HG02678 (cell line): ENCODE measurements at regions not wholly inside any gene's neighbourhood (a gene's known extent, or its start where the extent isn't known, plus 50 kb on each side); places are given as distances from the start of the nearest gene placed in this dataset.

Experiments used
- ATAC-seq: cut with Tn5 transposase; IDR thresholded peaks from one replicate; pipeline ENCODE4 v1.9.1; 2021; ENCODE audit warnings: mild to moderate bottlenecking, moderate library complexity; ENCODE audit not compliant: unreplicated experiment

DNA sequence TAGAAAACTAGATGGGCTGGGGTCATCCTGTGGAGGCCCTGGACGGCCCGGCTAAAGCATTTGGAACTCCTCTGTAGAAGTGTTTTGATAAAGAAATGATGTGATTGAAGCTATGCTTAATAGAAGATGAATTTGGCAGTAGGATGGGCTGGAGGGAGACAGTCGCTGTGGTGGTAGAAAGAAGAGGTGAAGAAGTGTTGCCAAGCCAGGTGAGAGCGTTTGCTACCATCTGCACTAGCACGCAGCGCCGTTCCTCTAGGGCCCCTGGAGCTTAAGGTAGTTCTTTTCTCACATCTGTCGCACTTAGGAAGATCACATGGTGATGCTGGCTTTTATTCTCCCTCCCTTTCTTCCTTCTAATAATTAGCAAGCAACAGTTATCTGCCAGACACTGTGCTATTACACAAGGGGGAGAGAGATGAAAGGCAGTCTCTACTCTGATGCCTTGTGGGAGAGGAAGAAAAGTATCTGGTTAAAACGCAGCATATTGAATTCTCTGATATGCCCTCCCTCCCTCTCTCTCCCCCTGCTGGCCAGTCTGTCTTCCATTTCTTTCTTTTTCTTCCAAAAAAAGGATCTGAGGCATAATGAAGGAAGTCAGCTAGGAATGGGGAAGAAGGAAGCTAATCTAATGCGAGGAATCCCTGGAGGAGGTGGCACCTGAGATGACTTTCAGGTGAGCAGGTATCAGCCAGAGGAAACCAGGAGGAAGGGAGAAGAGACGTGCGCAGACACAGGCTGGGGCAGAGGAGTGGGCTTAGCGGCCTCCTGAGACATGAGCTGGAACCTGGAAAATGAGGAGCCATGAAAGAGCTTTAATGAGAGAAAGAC lies 162.3 kb upstream of the KLF14 start:
- ATAC-seq, result no peak

DNA sequence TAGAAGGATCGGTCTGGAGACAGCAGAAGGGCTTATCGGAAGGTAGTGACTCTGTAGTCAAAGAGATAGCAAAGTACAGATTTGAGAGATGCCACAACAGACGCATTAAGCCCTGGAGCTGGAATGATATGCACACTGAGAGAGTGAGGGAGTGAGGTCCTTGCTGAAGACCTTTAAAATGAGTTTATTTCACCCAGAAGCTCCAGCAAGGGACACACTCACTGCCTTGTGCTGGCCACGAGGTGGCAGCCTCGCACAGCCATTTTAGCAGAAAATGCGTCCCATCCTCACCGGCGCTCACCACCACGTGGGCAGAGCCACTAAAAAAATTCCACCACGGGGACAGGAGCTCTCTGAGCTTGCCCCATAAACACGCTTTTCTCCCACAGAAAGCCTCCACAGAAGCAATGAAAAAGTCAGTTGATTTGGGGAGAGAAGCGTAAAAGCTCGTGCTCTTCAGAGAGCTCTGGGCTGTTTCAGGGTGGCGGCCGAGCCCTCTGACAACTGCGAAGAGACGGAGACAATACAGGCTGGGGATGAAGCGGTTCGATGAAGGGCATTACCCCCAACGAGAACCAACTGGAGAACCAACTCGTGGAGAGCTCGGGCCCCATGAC lies 163.0 kb upstream of the KLF14 start:
- peak; percentile 45 for ATAC-seq

DNA sequence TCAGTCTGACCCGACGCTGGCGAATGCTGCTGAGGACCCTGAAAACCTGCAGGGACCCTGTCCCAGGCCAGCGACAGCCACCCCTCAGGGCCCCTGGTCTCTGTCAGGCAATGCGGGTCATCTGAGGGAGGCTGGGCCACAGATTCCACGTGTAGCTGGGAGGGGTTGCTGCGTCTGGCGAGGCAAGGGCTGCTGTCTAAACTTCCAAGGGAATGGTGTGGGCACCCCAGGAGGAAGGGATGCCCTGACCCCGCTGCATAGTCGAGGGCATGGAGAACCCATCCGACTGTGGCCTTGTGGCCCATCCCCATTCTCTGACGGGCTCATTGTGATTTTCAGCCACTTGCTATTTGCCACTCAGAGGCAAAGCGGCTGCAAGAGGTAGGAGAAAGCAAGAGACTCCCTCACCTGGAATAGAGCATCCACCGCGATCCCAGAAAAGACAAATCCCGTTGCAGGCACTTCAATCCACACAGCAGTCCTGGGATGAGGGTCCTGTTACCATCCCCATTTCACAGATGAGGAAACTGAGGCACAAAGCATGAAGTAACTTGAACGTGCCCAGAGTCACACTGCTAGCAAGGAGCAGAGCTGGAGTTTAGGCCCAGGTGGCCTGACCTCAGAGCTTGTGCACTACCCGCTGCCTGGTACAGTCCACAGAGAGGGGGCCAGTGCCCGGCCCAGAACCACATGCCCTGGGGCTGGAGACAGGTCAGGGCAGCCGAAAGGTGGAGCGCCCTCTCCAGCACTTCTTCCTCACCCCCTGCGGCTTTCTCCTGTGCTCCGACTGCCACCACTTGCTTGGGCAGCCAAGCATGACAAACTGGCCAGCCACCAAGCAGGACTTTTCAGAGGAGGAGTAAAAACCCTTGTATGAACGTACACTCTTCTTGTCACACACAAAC lies 163.8 kb upstream of the KLF14 start:
- no peak for ATAC-seq

DNA sequence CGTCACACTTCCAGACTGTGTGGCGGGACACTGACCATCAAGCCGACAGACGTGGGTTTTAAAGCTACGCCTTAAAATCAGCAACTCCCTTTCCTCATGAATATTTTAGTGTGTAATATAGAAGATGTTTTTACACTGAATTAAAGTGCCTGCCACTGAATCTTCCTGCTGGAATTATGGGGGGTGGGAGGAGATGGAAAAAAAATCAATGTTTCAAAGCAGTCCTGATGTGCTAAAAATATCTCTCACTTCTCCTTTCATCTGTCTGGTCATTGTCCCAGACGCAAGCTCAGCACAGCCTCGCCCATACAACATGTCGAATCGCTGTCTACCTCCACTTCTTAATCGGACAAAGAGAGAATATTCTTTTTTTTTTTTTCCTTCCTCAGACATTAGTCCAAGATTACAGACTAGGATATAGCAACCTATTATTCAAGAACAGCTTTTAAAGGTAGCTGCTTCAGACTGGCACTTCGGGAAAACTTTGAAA lies 165.1 kb upstream of the KLF14 start:
- ATAC-seq, result no peak

DNA sequence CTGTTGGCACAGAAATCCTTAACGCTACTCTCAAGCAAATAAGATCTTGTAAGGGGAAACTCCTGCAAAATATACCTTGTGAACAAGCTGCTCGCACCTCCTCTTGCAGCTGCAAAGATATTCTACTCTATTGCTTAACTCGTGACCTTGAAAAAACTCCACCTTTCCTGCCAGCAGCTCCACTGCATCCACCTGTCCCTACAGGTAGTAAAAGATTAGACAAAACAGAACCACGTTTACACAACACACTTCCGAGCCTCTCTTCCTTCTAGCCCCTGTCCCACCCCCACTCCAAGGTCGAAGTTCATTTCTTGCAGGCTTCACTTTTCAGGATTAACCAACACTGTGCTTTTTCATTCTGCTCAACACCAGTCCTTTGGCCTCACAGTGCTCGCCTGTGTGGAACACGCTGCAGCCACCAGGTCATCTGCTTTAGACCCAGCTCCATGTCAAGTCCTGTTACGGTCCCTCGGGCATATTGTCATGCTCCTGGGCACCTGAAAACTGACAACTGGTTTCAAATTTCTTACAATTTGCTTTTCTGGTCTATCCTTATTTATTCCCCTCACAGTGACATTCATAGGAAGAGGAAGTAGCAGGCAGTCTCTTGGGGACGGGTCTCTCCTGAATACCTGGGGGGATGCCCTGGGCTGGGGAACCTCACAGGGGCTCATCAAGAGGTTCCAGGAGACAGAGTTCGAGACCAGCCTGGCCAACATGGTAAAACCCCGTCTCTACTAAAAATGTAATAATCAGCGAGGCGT lies 165.8 kb upstream of the KLF14 start:
- ATAC-seq, result no peak

DNA sequence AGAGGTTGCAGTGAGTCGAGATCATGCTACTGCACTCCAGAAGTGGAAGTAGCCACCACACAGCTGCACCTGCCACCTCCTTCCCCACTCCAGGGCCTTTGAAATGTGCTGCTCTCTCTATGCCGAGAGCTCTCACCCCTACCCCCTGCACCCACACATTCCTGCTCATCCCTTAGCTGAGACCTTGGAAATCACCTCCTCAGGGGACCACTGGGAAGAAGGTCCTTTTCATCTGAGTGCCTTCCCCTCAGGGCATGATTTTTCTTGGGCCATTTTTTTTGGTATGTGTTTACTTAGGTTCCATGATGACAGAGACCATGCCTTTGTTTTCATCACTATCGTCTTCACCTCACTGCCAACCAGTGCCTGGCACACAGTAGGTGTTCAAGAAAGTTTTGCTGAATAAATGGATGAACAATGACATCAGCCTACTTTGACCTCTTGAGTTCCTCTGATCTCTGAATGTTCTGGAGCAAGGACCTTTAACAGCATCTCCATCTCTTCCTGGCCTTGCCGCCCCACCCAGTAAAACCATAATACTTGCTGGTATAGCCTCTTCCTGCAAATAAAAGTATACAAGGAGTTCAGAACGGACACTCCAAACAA lies 166.6 kb upstream of the KLF14 start:
- no peak for ATAC-seq

DNA sequence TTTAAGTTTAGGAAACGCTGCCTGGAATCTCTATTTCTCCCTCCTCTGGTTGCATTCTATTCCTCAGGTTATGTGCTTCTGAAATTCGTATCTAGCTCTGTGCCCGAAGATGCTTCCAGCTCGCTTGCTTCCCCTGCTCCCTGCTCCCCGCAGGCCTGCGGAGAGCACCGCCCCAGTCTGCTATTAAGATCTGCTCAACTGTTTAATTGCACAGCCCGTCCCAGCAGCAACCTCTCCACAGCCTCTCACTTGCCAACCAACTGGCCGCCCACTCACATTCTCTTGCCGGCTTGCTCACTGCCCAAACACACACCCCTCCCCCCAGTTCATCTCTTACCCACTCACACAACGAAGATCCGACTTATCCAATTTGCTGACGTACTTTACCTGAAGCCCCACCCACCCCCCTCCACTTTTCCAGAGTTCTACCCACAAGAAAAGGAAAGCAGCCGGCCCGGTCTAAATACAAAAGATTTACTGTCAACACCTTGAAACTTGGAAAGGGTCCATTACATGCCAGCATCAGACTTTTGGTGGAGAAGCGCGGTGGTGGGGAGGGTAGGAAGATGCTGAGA lies 167.3 kb upstream of the KLF14 start:
- ATAC-seq, result no peak

DNA sequence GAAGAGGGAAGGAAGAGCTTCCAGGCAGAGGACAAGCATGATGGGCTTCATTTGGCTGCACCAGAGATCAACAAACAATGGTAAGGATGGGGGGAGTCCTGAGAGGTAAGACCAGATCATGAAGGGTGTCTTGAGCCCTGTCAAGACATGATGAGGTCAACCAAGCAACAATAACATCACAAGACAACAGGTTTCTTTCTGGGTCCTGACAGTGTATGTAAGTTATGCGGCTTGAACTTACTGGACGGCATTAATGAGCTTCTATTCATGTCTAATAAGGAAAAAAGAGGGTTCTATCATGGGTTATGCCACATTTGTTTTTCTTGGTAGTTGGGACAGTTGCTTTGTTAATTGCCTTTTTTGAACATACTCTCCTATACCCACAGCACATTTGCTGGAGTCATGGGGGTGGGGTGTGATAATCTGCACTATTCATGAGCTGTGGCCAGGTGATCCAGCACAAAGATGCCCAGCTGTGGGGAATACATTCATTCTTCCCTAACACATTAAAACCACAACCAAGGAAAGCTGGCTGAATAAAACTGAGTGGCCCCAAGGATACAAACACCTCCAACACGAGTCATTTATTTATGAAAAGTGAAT lies 168.8 kb upstream of the KLF14 start:
- ATAC-seq, result no peak

DNA sequence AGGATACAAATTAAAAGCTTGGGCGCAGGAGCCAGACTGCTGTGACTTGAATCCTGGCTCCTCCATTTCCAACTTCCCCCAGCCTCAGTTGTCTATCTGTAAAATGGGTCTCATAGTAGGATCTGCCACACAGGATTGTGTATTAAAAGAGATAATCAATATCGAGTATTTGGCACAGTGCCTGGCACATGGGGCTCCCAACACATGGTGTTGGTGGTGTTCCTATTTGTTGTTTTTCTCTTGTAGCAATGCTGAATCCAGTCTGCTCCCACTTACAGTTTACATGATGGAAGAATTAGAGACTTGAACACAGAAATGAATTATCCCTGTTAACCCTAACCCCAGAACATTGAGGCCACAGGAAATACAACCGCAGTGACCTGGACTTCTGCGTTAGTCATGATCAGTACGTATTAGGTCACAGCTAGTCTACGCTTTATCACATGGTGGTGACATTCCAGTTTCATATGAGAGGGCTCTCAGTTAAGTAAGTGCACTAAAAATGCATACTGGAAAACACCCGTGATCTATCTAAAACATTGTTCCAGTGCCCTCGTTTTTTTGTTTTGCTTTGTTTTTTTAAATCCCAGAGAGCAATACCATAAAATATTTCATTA lies 169.5 kb upstream of the KLF14 start:
- no peak for ATAC-seq

DNA sequence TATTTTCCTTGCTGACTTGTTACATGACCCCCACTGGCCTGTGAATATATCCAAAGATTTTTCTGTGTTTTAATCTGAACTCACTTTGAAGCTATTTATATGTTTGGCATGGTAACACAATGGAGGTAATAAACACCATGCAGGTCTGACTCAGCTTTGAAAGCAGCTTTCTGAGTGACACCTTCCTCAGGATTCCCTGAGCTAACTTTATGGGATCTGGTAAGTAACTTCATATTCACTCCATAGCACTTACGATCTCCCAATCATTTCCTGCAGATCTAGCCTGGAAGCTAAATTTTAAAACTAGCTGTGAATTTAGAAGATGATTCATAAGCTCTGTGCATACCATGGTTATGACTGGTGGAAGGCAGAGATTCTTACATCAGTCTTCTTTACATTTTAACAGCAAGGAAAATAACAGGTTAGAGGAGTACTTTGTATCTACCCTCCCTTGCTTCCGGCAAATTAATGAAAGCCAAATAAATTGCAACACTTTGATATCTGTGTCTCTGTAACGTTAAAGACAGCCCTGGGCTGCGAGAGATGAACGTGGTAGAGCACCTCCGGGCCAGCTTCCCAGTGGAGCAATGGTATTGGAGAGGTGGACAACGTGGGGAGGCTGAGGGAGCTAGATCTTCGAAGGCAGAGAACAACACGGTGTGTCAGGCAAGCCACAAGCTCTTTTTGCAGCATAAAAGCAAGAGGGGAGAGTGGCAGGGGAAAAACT lies 170.2 kb upstream of the KLF14 start:
- ATAC-seq, result no peak

DNA sequence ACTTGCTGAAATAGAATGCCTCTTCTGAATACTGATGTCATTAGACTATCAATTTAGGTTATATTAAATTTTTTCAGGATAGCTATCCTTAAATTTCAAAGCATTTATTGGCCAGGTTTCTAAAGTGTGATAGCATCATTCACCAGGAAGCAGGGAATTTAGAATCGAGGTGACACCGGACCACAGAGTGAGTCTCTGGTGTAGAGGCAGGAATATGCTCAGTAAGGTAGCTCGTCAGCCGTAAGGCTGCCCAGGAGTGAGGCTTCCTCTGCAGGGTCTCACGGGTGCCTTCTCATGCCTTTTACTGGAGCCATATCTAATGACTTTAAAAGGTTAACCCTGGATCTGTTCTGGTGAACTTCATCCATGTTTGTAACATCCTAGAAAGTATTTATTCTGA lies 170.8 kb upstream of the KLF14 start:
- ATAC-seq, result no peak

DNA sequence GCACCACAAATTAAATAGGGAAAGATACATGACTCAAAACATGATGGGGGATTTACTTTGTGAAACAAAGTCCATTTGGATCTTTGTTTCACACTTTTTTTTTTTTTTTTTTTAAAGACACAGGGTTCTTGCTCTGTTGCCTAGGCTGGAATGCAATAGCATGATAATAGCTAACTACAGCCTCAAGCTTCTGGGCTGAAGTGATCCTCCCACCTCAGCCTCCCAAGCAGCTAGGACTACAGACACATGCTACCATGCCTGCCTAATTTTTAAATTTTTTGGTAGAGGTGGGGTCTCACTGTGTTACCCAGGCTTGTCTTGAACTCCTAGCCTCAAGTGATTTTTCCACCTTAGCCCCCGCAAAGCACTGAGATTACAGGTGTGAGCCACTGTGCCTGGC lies 172.6 kb upstream of the KLF14 start:
- no peak for ATAC-seq

DNA sequence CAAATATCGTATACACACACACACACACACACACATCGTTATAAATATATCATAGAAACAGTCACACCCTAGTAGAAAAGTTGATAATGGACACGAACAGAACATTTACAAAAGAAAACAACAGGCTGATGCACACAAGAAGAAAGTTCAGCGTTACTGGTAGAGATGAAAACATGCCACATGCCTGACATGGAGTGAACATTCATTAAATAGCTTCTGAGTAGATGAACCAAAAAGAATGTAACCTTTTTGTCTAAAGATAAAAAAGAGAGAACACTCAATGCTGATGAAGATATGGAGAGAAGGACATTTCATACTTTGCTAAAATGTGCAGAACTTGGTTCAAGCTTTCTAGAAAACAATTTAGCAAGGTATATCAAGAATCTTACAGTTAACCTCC lies 173.4 kb upstream of the KLF14 start:
- no peak for ATAC-seq

DNA sequence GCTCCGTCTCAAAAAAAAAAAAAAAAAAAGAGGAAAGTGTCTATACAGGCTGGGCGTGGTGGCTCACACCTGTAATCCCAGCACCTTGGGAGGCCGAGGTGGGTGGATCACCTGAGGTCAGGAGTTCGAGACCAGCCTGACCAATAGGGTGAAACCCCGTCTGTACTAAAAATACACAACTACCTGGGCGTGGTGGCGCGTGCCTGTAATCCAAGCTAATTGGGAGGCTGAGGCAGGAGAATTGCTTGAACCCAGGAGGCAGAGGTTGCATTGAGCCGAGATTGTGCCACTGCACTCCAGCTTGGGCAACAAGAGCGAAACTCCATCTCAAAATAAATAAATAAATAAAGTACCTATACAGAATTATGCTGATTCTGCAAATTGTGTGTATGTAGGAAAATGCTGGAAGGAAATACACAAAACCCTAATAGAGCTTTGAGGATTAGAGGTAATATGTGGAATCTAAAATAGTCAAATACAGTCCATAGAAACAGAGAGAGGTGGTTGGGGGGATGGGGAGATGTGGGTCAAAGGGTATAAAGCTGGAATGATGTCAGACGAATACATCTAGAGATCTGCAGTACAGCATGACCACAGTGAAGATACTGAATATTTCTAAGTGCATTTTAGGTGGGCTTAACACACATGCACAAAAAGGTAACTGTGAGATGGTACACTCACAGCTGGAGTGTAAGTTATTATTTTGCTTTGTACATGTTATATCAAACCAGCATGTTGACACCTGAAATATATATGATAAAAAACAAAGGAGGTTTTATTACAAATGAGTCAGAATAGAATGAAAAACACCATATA lies 174.5 kb upstream of the KLF14 start:
- ATAC-seq, result no peak

DNA sequence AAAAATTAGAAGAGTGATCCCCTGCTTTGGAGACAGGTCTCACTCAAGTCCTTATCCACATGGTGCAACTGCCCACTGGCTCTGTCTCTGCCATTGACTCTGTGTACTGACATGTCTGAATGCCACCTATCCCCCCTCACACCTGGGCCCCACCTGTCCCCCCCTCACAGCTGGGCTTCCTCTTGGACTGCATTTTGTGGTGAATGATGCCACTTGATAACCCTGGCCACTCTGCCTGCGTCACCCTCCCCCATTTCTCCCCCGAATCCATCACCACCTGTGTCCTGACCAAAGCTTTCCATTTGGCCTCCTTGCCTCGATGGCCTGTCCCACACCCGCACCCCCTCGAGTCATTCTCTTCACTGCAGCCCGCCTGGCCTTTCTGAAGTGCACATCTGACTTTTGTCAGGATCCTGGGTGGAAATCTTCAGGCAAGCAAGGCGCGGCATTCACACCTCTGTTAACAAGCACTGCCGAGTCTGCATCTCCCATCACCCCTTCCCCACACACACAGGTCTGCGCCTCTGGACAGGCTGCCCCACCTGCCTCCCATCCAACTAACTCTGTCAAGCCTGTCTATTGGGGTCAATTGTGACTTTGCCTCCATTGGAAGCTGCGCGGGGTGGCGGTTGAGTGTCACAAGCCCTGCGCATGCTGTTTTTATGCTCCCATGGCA lies 175.3 kb upstream of the KLF14 start:
- ATAC-seq, result no peak

DNA sequence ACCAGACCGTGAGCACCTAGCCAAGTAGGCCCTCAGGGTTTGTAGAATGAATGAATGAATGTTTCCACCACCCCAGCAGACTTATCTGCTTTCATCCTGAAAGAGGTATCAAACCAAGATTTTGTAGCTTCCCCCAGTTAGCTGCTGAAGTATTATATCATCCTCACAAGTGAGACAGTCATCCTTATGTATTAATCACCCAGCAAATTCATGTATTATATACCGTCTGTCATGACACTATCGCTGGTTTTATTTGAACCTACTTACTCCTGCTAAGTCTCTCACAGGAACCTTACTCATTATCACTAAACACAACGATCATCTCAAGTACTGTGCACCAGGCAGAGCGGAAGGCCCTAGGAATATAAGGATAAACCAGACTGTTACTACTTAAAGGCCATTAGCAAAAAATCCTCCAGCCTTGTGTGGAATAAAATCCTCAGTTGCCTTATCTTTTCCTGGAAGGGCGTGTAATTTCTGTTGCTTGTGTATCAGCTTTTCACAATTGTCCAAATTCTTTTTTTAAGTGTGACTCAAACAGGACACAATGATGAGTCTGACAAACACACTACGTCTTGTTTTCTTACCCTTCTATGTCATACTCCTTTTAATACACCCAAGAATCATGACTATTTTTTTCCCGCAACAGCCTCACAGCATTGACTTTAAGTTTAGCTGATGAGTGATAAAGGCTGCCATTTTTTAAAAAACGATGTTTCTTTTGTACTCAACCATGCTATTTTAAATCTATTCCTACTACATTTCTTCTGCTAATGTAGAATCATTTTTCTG lies 176.1 kb upstream of the KLF14 start:
- no peak for ATAC-seq
